ENCODE measurements at regions not wholly inside any gene's neighbourhood (a gene's known extent, or its start where the extent isn't known, plus 50 kb on each side); places are given as distances from the start of the nearest gene placed in this dataset.

DNA sequence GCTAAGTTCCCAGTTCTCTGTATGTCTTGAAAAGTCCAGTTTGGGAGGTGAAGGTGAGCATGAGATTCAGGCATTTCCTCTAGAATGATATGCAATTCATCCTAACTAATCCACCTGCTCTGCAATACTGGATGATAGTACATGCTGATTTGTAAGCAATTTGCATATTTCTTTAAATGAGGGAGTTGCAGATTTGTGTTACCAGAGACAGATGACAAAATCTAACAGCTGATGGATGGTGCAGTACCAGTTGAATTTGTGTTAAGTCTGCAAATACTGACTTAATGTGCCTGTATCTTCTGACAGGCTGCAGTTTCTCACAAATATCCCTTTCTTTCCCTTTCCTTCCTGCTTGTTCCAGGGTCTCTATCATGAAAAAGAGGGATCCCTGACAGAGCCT is 76.4 kb upstream of the MBIP start:
- no peak for ATAC-seq
- TF ChIP-seq, protein P1, sequence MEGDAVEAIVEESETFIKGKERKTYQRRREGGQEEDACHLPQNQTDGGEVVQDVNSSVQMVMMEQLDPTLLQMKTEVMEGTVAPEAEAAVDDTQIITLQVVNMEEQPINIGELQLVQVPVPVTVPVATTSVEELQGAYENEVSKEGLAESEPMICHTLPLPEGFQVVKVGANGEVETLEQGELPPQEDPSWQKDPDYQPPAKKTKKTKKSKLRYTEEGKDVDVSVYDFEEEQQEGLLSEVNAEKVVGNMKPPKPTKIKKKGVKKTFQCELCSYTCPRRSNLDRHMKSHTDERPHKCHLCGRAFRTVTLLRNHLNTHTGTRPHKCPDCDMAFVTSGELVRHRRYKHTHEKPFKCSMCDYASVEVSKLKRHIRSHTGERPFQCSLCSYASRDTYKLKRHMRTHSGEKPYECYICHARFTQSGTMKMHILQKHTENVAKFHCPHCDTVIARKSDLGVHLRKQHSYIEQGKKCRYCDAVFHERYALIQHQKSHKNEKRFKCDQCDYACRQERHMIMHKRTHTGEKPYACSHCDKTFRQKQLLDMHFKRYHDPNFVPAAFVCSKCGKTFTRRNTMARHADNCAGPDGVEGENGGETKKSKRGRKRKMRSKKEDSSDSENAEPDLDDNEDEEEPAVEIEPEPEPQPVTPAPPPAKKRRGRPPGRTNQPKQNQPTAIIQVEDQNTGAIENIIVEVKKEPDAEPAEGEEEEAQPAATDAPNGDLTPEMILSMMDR (IDR thresholded peaks at IDR 0.05) = no peak
- TF ChIP-seq POLR2A (IDR thresholded peaks at IDR 0.05) = no peak
- H3K4me3 ChIP-seq = no peak overlapping the region
- H3K36me3 ChIP-seq = no peaks in the 10 kb centered on the region
- H3K27me3 ChIP-seq = no peaks in the 10 kb centered on the region
- peaks cover 0 to 5% (median 0%) of the 10 kb centered on the region in 12 donors for H3K4me1 ChIP-seq
- no peak overlapping the region for H3K27ac ChIP-seq
- DNase-seq = no peak
- intact Hi-C loops (cut with DNase I) = no loop called here
- H3K9me3 ChIP-seq = peaks cover 0 to 5% (median 0%) of the 10 kb centered on the region in 12 donors

DNA sequence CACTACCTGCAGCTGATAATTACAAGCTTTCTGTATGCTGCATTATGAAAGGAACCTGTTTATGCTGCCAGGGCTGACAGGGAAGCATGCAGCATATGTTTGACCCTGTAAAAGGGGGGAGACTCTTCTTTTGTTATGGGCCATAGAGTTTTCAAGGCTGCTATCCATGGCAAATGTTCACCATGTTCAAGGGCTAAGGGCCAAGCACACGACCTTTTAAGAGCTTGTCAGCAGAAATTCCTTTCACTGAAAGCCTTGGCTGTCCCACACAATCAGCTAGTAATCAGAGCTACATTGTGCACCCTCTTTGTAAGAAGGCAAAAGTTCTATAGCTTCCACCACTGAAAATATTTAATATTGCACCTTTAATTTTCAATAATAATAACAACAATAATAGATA is 74.2 kb upstream of the MBIP start:
- peak in 3 of 4 donors; percentile 66 to 73 (median 66) for ATAC-seq
- Histone ChIP-seq H3K27ac (no peak overlapping the region), H3K4me3 (no peak overlapping the region), H3K36me3 (no peaks in the 10 kb centered on the region), H3K9me3 (peaks cover 0 to 5% (median 0%) of the 10 kb centered on the region in 12 donors), H3K4me1 (peaks cover 0 to 5% (median 0%) of the 10 kb centered on the region in 12 donors), H3K27me3 (no peaks in the 10 kb centered on the region)
- WGBS, 4 donors = 0 to 10% (median 0%) methylated on average over 1 of the region's 1 CpG
- DNase-seq = no peak
- TF ChIP-seq, protein P1 (IDR thresholded peaks at IDR 0.05) = no peak
- no peak for TF ChIP-seq POLR2A (IDR thresholded peaks at IDR 0.05)
- intact Hi-C loops (cut with DNase I) = no loop called here

DNA sequence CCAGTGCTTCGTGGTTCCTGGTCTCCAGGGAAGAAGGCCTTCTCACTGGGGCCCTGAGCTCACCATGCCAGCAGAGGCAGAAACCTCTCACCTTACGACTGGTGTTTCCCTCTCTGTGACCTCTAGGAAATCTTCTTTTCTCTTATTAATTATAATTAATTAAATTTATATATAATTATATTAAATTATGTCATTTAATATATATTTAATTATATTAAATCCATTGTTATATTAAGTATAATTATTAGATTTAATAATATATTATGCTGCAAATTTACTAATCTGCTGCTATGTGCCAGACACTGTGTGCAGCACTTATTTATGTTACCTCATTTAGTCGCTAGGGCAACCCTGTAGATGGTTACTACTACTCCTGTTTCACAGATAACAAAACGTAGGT is 70.3 kb upstream of the MBIP start:
- DNase-seq = no peak
- 52 to 62% (median 56%) methylated on average over 4 of the region's 4 CpGs for WGBS, 4 donors
- TF ChIP-seq, protein P1 (IDR thresholded peaks at IDR 0.05) = no peak
- no peak for TF ChIP-seq POLR2A (IDR thresholded peaks at IDR 0.05)
- H3K9me3 ChIP-seq = no peaks in the 10 kb centered on the region
- intact Hi-C loops (cut with DNase I) = no loop called here
- ATAC-seq = no peak
- H3K27me3 ChIP-seq = no peaks in the 10 kb centered on the region
- H3K4me3 ChIP-seq = no peak overlapping the region
- H3K36me3 ChIP-seq = no peaks in the 10 kb centered on the region
- H3K4me1 ChIP-seq = peaks cover 0 to 5% (median 0%) of the 10 kb centered on the region in 12 donors
- H3K27ac ChIP-seq = no peak overlapping the region

DNA sequence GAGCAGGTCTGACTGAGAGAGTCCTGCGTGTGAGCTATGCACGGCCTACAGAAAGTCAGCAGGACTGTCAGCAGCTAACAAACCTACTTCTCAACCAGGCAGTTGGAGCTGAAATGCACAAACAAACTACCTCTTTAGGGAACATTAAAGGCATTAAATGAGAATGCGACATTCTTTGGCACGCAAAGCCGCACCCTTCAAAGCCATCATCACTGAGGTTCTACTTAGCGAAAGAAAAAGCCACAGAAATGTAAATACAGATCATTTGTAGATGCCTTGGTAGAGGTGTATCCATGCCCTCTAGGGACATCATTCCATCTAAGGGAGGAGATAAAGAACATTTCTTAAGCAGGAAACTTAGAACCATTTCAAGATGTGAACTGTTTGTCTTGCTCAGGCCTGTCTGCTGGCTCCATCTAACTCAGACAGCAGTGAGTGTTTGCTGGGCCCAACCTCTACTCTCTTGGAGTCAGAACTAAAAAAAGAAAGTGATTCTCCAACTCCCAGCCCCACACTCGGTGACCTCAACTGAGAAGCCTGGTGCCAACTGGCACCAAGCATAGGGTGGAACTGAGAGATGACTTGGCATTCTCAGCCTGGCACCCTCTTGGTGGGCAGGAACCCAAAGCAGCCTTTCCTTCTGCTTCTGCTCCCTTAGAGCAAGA is 63.5 kb upstream of the MBIP start:
- Histone ChIP-seq H3K36me3 (no peaks in the 10 kb centered on the region), H3K27ac (peak overlapping the region in 9 of 12 donors; percentile 40 to 73 (median 64)), H3K4me1 (peaks cover 0 to 13% (median 0%) of the 10 kb centered on the region in 12 donors), H3K4me3 (no peak overlapping the region), H3K27me3 (no peaks in the 10 kb centered on the region), H3K9me3 (no peaks in the 10 kb centered on the region)
- DNase-seq (peak; percentile 60 to 84 (median 67)), ATAC-seq (peak; percentile 99 to 100 (median 100))
- intact Hi-C loops (cut with DNase I) = loop anchor here in 1 of 10 donors (5.0 kb wide), 1 partner anchor 62 kb away; the partner anchor contains the start of gene MBIP
- 74 to 85% (median 84%) methylated on average over 7 of the region's 7 CpGs for WGBS, 4 donors
- TF ChIP-seq, protein P1 (IDR thresholded peaks at IDR 0.05) = no peak
- TF ChIP-seq POLR2A (IDR thresholded peaks at IDR 0.05) = no peak

All from heart left ventricle (tissue), 16 donors.